Right lobe of liver (tissue), 6 donors: ENCODE measurements at regions not wholly inside any gene's neighbourhood (a gene's known extent, or its start where the extent isn't known, plus 50 kb on each side); places are given as distances from the start of the nearest gene placed in this dataset.
A peak's percentile ranks its signal among the peaks of the same experiment; 100 is the strongest.

ENCODE experiments used
- ATAC-seq, 4 donors: fragments of 200-7000 bp; cut with Tn5 transposase; one replicate each; pipeline ENCODE4 v1.9.1; 2020; ENCODE audit warnings: mild to moderate bottlenecking in 4 of 4, moderate library complexity in 4 of 4
- DNase-seq, 3 donors: peaks; one replicate each; pipeline ENCODE4 v3.0.0-alpha.2; 2020
- H3K27ac ChIP-seq, 3 donors: fragments of 200-600 bp; one replicate each; pipeline ENCODE4 v1.8.0; 2022
- H3K27me3 ChIP-seq, 2 donors: fragments of 200-600 bp; one replicate each; pipeline ENCODE4 v1.8.0; 2022
- H3K36me3 ChIP-seq, 4 donors: fragments of 200-600 bp; sonication (generic) in 1 of 4; one replicate each; pipeline versions ENCODE4 v1.5.1 to v1.8.0; 2017 to 2022; ENCODE audit warnings: control low read depth in 1 of 4
- H3K4me1 ChIP-seq, 4 donors: fragments of 200-600 bp; sonication (generic) in 1 of 4; one replicate each; pipeline versions ENCODE4 v1.5.1 to v1.8.0; 2017 to 2022; ENCODE audit warnings: control low read depth in 1 of 4
- H3K4me3 ChIP-seq, 3 donors: fragments of 200-600 bp; one replicate each; pipeline ENCODE4 v1.8.0; 2022
- H3K9me3 ChIP-seq, 4 donors: fragments of 200-600 bp; sonication (generic) in 1 of 4; one replicate each; pipeline versions ENCODE4 v1.5.1 to v1.8.0; 2017 to 2022; ENCODE audit warnings: control low read depth in 1 of 4
- POLR2A ChIP-seq: fragments of 450-650 bp; IDR thresholded peaks from one replicate; pipeline ENCODE4 v1.6.1; 2017; ENCODE audit warnings: antibody characterized with exemption, mild to moderate bottlenecking
- WGBS: methylation state at CpG from one replicate; pipeline ENCODE4 v1.1.6; 2018; ENCODE audit warnings: low coverage, low lambda C conversion rate; ENCODE audit not compliant: insufficient coverage; ENCODE audit errors: missing lambda C conversion rate; 5-methylcytosine and 5-hydroxymethylcytosine counted together
- intact Hi-C, 2 donors: fragments of 100-400 bp; cut with DNase I; formaldehyde crosslinking; loops; one replicate each; pipeline versions ENCODE4 v1.11.2 to v1.14.1; 2022
- TF ChIP-seq, protein P1 (sequence below), 4 donors: fragments of 200-600 bp in 3 of 4; fragments of 450-650 bp in 1 of 4; IDR thresholded peaks; one replicate each; pipeline versions ENCODE4 v1.5.1 to v1.8.0; 2016 to 2022; ENCODE audit warnings: antibody characterized with exemption in 4 of 4, mild to moderate bottlenecking in 2 of 4
- donor health status: DM: no; HTN: yes; CAD: no.
- donor health status: DM: no; HTN: no; CAD: no.
- donor health status: DM: no; HTN: no; CAD: no.
- donor health status: DM: no; HTN: yes; CAD: no.
- donor health status: DM: no; HTN: yes; CAD: no.

DNA sequence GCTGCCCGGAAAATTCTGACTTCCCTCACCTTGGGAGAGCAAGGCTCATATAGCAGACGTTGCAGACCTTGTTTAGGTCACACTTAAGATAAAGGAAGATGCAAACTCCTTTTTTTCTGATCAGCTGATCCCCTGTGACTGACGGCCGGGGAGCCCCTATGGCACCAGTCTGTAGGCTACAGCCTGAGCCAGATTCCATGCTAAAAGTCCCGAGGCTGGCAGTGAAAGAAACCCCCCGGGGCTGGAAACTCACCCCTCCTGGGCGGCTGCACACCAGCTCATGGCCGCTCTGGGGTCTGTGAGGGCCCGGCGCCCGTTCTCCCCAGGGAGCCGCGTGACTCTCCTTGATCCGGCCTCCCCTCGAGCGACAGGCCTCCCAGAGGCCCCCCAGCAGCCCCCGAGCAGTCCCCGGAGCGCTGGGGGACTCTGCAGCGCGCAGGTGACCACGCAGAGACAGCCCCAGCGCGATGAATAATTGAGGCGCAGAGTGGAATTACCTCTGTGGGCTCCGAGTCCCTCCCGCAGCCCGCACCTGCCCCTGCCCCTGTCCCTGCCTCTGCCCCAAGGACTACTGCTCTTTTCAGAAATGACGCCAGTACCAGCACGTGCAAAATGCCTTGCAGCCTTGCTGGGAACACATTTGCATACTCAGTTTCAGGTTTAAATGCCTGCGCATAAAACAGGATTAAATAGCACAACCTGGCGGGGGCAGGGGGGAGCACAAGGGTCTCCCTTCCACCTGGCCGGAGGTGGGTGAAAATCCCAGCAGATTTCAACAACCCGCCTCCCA, 62.6 kb upstream of the CLDN14 start:
- Histone ChIP-seq H3K27me3 (no peaks in the 10 kb centered on the region), H3K36me3 (no peaks in the 10 kb centered on the region), H3K4me1 (peaks cover 0 to 37% (median 20%) of the 10 kb centered on the region in 4 donors), H3K9me3 (no peaks in the 10 kb centered on the region), H3K27ac (no peak overlapping the region), H3K4me3 (no peak overlapping the region)
- 70% methylated on average over 16 of the region's 34 CpGs for WGBS
- ATAC-seq, result no peak
- intact Hi-C loops, result no loop called here
- TF ChIP-seq POLR2A, result no peak
- TF ChIP-seq, protein P1, sequence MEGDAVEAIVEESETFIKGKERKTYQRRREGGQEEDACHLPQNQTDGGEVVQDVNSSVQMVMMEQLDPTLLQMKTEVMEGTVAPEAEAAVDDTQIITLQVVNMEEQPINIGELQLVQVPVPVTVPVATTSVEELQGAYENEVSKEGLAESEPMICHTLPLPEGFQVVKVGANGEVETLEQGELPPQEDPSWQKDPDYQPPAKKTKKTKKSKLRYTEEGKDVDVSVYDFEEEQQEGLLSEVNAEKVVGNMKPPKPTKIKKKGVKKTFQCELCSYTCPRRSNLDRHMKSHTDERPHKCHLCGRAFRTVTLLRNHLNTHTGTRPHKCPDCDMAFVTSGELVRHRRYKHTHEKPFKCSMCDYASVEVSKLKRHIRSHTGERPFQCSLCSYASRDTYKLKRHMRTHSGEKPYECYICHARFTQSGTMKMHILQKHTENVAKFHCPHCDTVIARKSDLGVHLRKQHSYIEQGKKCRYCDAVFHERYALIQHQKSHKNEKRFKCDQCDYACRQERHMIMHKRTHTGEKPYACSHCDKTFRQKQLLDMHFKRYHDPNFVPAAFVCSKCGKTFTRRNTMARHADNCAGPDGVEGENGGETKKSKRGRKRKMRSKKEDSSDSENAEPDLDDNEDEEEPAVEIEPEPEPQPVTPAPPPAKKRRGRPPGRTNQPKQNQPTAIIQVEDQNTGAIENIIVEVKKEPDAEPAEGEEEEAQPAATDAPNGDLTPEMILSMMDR (IDR thresholded peaks at IDR 0.05), result no peak
- no peak for DNase-seq

DNA sequence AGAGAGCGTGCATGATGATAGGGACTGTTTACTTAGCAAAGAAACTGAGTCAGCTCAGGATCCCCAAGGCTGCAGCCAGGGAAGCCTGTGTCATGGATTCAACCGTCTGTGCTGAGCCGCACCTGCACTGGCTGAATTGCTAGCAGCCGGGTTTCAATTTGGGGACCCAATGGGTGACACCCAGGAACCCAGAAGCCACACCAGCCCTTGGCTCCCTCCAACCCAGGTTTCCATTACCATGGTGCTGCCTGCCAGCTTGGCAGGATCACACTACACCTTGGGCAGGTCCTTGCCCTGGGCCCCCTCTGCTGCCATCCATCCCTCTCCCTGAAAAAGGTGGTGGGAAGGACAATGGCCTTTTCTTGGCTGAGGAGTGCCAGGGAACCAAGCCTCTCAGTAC, 64.0 kb upstream of the CLDN14 start:
- TF ChIP-seq POLR2A, result no peak
- TF ChIP-seq, protein P1 (IDR thresholded peaks at IDR 0.05), result no peak
- ATAC-seq, result no peak

DNA sequence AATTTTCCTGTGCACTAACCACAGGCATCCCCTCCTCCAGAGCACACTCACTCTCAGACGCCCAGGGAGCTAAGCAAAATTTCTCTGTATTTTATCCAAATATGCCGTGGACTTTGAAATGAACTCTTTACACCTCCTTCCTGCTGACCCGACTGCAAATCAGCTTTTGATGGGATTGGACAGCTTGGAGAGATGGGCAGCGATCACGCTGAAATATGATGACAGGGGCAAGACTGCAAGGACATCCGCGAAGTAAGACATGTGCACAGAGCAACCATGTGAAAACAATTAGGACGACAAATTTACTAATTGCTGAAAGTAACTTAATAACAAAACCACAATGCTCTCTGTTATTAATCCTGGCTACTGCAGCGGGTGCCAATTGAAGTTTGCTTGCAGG, 64.6 kb upstream of the CLDN14 start:
- WGBS, result 38% methylated on average over 9 of the region's 9 CpGs
- peak; percentile 35 to 64 (median 52) for ATAC-seq
- Histone ChIP-seq H3K27me3 (no peaks in the 10 kb centered on the region), H3K9me3 (no peaks in the 10 kb centered on the region), H3K27ac (peak overlapping the region in 1 of 3 donors; percentile 49), H3K4me3 (no peak overlapping the region), H3K36me3 (no peaks in the 10 kb centered on the region), H3K4me1 (peaks cover 0 to 37% (median 20%) of the 10 kb centered on the region in 4 donors)
- TF ChIP-seq, protein P1 (IDR thresholded peaks at IDR 0.05), result no peak
- no peak for TF ChIP-seq POLR2A
- DNase-seq, result peak in 1 of 3 donors; percentile 63
- intact Hi-C loops, result no loop called here

More for the DNA sequence above, 64.0 kb upstream of the CLDN14 start:
- WGBS, result no CpG with 5 or more reads among the region's 4 CpGs
- H3K4me3 ChIP-seq, result no peak overlapping the region
- peaks cover 0 to 37% (median 20%) of the 10 kb centered on the region in 4 donors for H3K4me1 ChIP-seq
- intact Hi-C loops, result no loop called here
- H3K9me3 ChIP-seq, result no peaks in the 10 kb centered on the region
- H3K27me3 ChIP-seq, result no peaks in the 10 kb centered on the region
- no peak overlapping the region for H3K27ac ChIP-seq
- H3K36me3 ChIP-seq, result no peaks in the 10 kb centered on the region
- no peak for DNase-seq

DNA sequence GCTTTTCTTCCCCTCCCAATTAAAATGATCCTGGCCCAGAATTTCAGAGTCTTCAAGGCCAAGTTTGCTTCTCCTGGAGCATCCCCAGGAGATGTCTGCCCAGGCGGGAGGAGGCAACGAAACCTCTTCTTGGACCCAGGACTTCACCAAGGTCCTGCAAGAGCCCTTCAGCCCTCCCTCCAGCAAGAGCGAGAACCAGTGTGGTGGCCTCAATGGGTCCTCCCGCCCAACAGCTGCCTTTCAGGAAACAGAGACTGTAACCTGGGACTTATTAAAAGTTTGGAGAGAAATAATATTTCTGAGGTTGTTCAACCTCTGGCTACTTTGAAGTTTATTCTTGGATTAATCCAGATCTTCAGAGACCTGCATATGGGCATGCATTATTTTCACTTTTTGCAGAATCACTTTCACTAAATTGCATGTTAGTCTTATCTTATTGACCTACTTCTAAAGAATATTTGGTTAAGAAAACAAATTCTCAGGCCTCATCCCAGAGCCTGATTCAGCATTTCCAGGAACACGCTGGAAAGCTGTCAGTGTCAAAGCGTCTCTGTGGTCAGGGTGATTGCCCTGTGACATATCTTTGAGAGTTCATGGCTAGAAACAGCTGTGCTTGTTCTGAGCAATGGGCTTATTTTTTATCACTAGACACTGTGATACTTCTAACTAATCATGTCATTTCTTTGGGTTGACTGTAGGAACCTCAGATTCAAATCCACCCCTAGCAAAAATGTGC, 66.0 kb upstream of the CLDN14 start:
- no peaks in the 10 kb centered on the region for H3K9me3 ChIP-seq
- no peaks in the 10 kb centered on the region for H3K36me3 ChIP-seq
- peaks cover 0 to 37% (median 20%) of the 10 kb centered on the region in 4 donors for H3K4me1 ChIP-seq
- H3K4me3 ChIP-seq, result no peak overlapping the region
- TF ChIP-seq, protein P1 (IDR thresholded peaks at IDR 0.05), result no peak
- no peak for TF ChIP-seq POLR2A
- ATAC-seq, result peak; percentile 84 to 92 (median 86)
- intact Hi-C loops, result no loop called here
- H3K27ac ChIP-seq, result peak overlapping the region in 1 of 3 donors; percentile 6
- DNase-seq, result peak in 2 of 3 donors; percentile 45 to 79
- 49% methylated on average over 6 of the region's 6 CpGs for WGBS
- H3K27me3 ChIP-seq, result no peaks in the 10 kb centered on the region
